NCI-H2029 treated with DMSO at 0.1 percent for 48 hours (cell line): ENCODE measurements at regions not wholly inside any gene's neighbourhood (a gene's known extent, or its start where the extent isn't known, plus 50 kb on each side); places are given as distances from the start of the nearest gene placed in this dataset.
"Not testable (repeated sequence)": the region's sequence is repeated elsewhere in the genome, so short reads cannot be mapped to it uniquely, and the experiment has no call there.

ENCODE experiments used
- DNase-seq: peaks from one replicate; lab custom pipeline; 2025; lab: John Stamatoyannopoulos, UW

DNA sequence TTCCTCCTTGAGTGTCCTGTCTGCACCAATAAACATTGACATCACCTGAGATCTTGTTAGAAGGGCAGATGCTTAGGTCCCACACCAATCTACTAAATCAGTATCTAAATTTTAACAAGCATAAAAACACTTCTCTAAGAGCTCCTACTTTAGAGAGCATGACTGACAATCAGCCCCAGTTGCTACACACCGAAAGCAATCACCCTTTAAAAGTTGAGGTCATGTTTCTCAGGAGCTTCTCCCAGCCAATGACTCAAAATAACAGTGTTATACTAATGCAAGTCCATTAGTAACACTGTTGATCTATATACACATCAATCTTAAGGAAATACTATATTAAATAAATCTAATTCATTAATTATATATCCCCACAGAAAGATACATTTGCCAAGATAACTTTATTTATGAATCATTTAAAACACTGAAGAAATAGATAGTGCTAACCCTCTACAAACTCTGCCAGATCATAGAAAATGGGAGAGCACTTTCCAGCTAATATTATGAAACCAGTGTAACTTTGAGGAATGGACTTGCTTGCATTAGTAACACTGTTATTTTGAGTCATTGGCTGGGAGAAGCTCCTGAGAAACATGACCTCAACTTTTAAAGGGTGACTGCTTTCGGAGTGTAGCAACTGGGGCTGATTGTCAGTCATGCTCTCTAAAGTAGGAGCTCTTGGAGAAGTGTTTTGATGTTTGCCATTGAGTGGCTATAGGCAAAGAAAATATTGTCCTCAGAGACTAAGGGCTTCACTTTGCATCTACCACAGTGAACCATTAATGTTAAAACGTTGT, 109.8 kb upstream of the HDX start:
- DNase-seq, result no peak

DNA sequence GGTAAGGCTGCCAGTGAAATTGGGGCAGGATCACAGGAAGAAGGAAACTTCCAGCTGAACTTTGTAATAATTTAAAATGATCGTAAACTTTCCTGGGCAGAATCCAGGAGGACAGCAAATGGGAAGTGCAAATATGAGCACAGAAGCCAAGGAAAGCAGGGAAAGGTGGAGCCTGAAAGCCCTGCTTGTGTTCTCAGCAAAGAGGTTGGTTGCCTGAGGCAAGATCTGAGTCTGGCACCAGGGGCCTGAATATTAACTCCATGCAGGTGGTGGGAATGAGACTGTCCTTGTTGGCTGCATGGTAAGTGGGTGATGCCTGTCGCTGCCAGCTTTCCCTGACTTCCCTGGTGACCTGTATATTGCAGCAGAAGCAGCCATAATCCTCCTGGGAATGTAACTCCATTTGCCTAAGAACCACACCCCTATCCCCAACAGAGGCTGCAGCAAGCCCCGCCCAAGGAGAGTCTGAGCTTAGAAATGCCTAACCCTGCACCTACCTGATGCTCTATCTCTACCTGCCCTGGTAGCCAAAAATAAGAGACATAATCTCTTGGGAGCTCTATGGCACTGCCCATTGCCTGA, 132.0 kb upstream of the HDX start:
- no peak for DNase-seq

DNA sequence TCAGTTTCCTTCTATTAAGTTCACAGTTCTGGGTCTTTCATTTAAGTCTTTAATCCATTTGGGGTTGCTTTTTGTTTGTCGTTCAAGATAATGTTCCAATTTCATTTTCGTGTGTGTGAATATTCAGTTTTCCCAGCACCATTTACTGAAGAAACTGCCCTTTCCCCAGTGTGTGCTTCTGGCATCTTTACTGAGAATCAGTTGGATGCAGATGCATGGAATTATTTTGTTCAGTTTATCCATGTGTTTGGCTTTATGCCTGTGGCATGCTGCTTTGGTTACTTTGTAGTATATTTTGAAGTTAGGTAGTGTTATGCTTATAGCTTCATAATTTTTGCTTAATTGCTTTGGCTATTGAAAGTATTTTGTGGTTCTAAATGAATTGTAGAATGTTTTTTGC, 163.8 kb upstream of the HDX start:
- no peak for DNase-seq

DNA sequence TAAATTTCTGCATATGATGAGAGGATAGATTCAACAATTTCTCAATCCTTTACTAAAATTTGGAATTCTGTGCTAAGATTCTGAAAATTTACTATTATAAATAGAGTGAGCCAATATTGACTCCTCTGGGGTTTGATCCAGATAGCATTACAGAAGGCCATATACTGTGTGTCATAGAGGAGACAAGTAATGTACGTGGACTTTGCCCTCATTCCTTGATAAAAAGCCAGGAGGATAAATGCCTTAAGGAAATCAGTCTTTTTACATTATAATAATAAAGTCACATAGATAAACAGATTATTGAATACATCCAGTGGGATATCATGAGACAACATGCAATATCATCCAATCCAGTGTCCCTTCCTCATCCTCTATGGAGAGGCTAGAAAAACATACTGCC, 188.0 kb upstream of the HDX start:
- DNase-seq, result no peak

DNA sequence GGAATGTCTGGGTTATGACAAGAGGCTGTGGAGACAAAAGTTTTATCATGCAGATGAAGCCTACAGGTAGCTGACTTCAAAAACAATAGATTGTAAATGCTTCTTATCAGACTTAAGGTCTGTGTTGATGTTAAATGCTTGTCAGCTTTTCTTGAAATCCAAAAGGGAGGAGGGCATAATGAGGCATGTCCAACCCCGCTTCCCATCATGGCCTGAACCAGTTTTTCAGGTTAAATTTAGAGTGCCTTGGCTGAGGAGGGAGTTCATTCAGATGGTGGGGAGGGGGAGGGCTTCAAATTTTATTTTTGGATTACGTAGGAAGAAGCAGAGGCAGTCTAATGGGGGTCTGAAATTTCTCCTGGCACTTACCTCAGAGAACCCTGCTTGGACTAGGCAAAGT, 207.7 kb upstream of the HDX start:
- no peak for DNase-seq

DNA sequence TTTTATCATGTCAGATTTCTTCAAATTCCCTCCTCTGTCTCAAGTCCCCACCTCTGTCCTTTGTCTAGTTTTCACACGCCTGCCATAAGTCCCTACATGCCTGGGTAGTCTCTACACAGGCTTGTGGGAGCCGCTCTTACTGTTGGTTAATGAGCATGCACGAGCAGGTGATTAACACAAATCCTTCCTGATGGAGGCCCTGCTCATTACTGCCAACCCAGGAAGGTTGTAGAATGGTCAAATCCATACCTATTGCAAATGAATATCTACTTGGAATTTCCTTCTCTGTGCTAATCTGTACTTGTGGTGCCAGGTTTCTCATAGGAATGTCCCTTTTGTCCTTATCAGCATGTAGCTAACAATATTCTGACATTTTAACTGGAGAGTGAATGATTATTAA, 208.4 kb upstream of the HDX start:
- DNase-seq, result no peak

DNA sequence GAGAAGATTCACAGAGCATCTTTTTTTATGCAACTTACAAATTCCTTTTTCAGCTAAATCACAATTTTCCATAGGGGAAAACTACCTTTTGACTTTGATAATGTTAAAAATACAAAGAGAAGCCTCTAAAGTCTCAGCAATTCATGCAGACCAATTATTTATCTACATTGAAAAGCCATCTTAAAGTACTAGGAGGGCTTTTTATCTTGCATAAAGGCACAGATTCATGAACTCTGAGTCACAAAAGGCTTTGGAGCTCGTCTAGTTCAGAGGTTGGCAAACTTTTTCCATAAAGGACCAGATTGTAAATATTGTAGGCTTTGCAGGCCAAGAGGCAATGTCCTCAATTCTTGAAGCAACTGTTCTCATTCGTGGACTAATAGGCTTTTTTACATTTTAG, 210.4 kb upstream of the HDX start:
- no peak for DNase-seq

DNA sequence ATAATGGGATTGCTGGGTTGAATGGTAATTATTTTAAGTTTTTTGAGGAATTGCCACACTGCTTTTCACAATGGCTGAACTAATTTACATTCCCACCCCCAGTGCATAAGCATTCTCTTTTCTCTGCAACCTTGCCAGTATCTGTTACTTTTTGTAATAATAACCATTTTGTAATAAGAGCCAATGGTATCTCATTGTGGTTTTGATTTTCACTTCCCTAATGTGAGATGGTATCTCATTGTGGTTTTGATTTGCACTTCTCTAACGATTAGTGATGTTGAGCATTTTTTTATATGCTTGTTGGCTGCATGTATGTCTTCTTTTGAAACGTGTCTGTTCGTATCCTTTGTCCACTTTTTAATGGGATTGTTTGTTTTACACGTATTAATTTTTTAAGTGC, 213.1 kb upstream of the HDX start:
- DNase-seq, result no peak

DNA sequence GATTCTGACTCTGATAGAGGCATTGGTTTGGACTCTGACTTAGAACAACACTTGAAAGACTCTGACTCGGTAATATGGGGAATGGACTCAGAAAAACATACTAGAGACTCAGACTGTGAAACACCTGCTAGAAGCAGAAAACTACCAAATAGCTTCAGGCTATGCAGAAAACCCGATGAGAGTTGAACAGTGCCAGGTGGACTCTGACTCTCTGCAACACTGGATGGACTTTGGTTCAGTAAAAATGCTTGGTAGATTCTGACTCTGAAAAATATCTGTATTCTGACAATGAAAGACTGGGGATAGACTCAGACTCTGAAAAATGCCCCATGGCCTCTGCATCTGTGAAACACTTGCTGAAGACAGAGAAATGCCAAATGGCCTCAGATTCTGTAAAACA, 215.1 kb upstream of the HDX start:
- DNase-seq, result no peak

DNA sequence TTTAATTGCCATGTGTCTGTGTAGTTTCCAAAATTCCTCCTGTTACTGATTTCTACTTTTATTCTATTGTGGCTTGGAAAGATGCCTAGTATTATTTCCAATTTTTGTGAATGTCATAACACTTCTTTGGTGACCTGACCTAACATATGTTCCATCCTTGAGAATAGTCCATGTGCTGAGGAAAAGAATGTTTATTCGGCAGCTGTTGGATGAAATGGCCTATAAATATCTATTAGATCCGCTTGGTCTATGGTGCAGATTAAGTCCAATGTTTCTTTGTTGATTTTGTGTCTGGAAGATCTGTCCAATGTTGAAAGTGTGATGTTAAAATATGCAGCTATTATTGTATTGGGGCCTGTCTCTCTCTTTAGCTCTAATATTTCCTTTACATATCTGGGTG, 219.2 kb upstream of the HDX start:
- DNase-seq, result no peak

DNA sequence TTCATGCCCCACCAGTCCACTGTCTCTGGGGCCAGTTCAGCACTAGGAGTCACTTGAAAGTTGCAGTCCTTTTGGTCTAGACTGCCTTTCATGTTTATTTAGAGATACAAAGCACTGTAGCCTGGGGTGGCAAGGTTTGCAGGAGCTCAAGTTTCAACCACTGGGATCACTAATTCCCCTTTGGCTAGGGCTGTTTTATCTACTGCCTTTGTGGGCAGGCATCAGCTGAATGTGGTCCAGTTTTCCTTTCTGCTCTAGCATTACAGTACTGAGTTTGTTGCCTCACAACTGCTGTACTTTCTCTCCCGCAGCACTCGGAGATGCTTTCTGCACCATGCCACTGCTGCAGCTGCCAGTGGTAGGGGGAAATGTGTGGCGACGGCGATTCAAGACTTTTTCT, 222.3 kb upstream of the HDX start:
- no peak for DNase-seq

DNA sequence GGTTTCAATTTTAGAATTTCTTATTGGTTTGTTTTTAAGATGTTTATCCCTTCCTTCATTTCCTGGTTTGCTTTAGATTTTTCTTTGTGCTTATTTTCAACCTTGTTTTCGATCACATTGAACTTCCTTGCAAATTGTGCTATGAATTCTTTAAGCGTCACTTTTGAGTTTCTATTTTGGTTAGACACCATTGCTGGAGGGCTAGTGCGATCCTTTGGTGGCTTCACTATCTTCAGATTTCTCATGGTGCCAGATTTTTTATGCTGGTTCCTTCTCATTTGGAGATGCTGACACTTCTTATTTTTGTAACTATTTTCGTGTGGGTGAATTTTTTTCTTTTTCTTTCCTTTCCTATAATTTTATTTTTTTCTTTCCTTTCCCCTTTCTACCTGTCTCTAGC, 227.2 kb upstream of the HDX start:
- DNase-seq, result no peak

DNA sequence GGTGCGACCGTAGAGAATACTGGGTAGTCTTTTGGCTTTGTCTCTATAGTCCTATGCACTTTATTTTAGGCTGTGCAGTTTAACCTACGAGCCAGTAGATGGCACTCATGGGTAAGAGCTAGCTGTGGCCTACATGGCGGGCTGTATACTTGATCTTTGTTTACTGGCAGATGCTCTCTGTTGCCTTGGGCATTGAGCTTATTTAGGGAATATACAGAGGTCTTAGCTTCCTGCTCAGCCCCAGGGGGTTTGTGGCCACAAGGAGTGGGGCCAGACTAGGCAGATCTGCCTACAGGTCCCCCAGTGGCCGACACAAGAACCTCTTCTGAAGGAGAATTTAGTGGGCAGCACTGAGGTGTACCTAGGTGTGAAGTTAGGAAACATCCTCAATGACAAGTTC, 227.6 kb upstream of the HDX start:
- DNase-seq, result peak; percentile 19

DNA sequence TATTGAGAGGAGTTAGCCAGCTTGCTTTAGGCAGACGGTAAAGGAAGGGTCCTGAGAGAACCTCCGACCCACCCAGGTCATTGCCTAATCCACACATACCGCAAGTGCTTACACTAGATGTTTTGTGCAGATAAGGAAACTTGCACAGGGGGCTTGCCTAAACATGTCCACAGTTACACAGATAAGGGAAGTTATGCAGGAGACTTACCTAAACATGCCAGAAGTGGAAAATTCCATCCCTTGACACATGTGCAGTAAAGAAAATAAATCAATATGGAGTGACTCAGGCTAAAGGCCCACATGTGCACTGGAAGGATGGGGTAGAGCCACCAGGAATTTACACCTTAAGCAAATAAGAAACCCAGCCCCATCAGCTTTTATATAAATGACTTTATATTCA, 232.8 kb upstream of the HDX start:
- no peak for DNase-seq

DNA sequence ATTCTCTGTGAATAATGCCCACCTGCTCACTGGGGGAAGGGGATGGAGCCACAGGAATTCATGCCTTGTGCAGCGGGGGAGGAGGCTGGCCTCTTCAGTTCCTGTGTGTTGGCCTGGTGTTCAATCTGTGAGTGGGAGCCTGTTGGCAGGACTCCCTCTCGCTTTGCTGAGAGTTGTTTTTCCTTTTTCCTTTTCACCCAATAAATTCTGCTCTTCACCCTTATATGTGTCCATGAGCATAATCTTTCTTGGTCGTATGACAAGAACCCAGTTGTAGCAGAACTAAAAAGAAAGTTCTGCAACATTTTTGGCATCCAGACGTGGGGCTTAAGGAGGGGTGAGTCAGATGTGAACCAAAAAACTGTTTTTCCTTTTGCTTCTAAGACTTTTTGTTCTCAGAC, 235.2 kb upstream of the HDX start:
- no peak for DNase-seq

DNA sequence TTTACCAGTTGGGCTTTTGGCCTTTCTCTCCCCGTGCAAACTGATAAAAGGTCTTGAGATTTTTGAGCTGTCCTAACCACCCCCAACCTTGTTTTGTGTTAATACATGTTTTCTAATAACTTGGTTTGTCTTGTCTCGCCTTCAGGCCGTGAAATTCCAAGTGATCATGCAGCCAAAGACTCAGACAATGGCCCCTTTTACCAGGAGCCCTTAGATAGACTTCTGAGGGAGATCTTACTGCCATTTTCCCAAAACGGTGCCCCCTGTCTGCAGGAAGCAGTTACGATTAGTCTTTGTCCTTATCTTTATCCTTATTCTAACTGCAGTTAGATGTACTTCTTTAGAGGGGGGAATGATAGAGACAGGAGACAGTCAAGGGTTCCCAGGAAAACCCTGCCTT, 245.3 kb upstream of the HDX start:
- DNase-seq, result no peak

DNA sequence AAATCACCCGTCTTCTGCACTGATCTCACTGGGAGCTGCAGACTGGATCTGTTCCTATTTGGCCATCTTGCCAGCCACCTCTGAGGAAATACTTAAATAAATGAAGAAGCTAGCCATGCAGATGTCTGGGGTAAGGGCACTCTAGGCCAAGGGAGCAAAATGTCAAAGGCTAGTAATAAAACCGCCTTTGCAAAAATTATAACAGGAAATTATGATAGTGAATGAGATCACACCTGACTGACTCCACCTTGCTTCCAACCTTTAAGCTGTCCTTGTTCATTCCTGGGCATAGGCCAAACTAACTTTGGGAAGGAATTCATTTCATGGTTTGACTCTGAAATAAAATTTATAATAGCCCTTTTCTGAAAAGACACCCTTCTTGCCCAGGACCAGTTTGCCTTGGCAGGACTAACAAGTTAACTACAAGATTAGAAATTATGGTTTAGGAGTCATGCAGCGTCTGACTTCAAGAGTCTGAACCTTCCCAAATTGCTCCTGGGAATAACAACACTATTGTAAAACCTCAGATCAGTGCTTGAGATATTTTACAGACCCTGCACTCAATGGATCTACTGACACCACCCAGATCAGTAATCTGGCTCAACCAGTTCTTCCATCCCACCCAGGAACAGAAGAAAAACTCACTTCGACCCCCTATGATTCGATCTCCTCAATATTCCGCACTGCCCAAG, 246.9 kb upstream of the HDX start:
- DNase-seq, result no peak

DNA sequence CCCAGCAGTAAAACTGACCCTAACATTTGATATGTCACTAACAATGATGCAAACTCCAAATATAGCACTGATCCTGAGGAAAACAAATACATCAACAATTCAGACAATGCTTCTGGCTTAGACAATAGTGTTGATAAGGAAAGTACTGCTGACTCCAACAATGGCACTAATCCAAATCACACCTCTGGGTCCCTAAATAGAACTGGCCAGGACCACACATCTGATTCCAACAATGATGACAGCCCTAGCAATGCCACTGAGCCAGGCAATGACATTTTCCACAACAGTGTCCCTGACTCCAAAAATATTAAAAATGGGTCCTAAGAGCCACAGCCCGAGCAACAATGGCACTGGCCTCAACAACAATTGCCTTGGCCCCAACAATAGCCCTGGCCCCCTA, 243.1 kb upstream of the APOOL start:
- no peak for DNase-seq

DNA sequence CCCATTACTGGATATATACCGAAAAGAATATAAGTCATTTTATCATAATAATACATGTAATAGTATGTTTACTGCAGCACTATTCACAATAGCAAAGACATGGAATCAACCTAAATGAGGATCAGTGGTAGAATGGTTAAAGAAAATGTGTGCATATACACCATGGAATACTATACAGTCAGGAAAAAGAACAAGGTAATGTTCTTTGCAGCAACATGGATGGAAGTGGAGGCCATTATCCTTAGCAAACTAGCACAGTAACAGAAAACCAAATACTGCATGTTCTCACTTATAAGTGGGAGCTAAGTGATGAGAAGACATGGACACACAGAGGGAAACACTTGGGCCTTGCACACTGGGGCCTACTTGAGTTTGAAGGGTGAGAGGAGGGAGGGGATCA, 207.4 kb upstream of the APOOL start:
- no peak for DNase-seq

DNA sequence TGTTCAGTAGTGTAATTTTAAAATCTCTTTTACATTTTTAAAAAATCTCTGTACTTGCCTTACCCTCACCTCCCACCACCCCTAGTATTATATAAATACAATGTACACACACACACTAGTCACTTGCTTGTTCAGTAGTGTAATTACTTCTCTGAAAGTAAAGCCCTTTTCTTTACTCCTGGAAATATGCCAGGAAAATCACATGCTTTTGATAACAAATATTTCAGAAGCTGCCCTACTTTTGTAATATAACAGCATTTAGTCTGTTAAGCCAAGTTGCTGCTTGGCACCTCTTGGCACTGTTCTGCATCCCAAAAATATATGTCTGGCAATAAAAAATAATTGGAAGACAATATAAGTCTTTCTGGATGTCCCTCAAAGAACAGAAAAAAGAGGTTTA, 172.8 kb upstream of the APOOL start:
- DNase-seq, result no peak

DNA sequence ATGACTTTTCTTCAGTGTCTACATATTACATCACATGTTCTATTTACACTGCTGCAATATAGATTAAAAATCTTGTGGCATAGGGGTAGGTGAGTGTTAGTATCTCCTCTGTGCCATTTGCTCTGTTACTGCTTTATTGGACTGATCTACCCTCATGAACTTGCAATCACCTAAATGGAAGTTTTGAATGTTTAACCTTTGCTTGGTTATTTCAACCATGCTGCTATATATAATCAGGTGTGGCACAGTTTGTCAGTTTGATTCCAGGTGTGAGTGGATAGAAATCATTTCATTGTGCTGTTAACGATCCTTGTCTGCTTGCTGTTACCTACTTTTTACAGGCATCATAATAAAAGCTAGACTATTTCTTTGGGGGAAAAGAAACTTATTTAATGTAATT, 157.1 kb upstream of the APOOL start:
- not testable (repeated sequence) for DNase-seq

DNA sequence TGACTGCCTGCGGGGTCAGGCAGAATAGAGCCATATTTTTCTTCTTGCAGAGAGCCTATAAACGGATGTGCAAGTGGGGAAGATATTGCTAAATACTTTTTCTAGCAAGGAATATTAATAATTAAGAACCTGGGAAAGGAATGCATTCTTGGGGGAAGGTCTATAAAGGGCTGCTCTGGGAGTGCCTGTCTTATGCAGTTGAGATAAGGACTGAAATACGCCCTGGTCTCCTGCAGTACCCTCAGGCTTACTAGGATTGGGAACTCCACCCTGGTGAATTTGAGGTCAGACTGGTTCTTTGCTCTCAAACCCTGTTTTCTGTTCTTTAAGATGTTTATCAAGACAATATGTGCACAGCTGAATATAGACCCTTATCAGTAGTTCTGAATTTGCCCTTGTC, 152.5 kb upstream of the APOOL start:
- not testable (repeated sequence) for DNase-seq

DNA sequence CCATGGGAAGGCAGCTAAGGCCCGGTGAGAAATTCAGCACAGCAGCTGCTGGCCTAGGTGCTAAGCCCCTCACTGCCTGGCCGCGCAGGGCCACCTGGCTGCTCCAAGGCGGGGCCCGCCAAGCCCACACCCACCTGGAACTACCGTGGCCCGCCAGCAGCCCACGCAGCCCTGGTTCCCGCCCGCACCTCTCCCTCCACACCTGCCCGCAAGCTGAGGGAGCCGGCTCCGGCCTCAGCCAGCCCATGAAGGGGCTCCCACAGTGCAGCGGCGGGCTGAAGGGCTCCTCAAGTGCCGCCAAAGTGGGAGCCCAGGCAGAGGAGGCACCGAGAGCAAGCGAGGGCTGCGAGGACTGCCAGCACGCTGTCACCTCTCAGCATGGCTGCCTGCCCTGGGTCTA, 146.9 kb upstream of the APOOL start:
- not testable (repeated sequence) for DNase-seq

DNA sequence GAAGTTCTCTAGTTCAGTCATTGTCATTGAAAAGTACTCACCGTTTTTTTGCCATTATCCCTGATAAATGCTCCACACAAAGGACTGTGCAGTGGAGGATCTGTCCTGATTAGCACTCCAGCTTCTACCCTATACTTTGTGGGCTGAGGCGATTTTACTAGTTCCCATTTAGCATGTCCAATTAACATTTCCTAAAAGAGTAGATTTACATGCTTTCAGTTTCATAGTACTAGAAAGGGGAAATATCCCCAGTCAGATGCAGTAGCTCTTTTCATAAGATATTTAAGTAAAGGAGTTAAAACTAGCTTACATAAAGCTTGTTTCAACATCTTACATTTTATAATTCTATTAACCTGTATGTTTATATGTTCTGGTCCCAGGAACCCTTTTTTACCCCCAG, 144.9 kb upstream of the APOOL start:
- DNase-seq, result not testable (repeated sequence)
